HG03442 (cell line): ENCODE measurements at regions not wholly inside any gene's neighbourhood (a gene's known extent, or its start where the extent isn't known, plus 50 kb on each side); places are given as distances from the start of the nearest gene placed in this dataset.
"Not testable (repeated sequence)": the region's sequence is repeated elsewhere in the genome, so short reads cannot be mapped to it uniquely, and the experiment has no call there.

Experiments
- ATAC-seq: cut with Tn5 transposase; IDR thresholded peaks from one replicate; pipeline ENCODE4 v1.9.1; 2021; ENCODE audit warnings: mild to moderate bottlenecking, moderate library complexity; ENCODE audit not compliant: unreplicated experiment

DNA sequence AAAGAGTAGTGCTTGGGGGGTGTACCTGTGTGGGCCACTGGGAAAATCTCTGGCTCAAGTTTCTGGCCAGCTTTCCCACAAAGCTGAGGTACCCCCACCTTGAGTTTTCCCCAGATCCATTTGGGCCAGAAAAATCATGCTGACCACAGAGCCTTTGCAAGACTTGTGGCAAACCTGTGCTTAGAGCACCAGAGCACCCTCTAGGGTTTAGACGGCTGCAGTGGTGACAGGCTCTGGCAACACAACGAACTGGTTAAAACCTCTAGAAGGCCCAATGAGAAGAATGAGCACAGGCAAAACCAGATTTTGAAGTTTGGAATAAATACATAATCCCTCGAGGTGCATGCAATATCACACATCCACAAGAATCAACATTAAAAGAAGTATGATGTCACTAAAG lies 290.7 kb upstream of the FOLH1 start:
- no peak for ATAC-seq

DNA sequence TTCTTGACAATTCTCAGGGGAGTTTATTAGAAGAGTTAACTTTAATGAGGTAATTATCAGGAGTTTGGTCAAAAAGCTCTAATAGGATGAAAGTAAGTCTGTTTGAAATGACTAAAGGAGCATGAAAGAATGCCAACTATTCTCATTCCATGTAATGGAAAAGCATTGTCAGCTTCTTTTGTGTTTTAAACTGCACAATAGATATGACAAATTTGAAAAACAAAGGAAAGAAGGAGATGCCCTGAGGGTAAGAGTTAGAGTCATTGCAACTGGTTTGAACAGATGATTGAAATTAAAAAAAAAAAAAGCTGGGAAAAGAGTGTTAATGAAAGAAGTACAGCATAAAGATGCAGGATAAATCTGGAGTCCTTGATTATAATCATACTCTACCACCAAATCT lies 296.8 kb upstream of the FOLH1 start:
- ATAC-seq, result no peak

- peak; percentile 91 for ATAC-seq
Observed at GRCh38 chr11:49526240-49526829, 317.9 kb upstream of the FOLH1 start.

- ATAC-seq, result no peak
Observed at GRCh38 chr11:49533204-49533603, 324.8 kb upstream of the FOLH1 start.

GRCh38 chr11:49538927-49539326 lies 330.5 kb upstream of the FOLH1 start:
- ATAC-seq, result not testable (repeated sequence)

DNA sequence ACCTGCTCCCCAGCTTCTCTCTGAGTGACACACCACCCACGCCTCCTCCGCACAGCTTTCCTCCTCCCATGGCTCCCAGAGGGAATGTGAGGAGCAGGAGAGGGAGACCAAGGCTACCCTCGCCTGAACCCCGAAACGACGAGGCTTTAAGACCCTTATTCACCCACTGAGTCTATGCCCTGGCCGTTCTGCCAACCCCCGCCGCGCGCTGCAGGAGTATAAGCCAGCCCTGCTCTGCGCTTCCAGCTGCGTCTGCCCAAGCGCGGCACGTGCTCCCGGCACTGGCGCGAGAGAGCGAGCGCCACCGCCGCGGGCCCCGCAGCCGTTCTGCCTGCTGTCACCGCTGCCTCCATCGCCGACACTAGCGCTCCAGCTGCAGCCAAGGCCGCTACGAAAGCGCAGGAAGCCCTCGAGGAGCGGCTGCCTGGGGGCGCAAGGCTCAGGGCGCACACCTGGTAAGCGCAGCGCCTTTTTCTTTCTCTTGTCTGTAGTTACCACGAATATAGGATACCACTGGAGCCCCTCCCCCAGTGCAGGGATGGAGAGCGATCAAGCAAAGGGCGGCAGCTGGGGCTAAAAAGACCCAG lies 350.0 kb upstream of the FOLH1 start:
- ATAC-seq, result not testable (repeated sequence)

DNA sequence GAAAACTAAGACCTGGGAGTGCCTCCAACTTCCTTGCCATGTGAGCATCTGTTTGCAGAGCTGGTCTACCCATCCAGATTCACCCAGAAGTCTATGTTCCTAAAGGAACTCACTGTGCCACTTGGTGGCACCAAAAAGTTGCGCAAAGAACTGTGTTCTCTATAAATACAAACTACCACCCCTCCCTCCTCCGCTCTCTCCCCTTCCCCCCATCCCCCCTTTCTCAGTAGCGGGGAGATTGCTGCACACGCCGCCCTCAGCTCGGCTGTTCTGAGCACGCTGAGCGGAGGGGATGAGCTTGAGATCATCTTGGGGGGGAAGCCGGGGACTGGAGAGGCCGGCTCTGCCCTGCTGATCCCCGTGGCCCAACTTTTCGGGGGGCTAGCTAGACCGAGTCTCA lies 352.2 kb upstream of the FOLH1 start:
- ATAC-seq, result not testable (repeated sequence)

DNA sequence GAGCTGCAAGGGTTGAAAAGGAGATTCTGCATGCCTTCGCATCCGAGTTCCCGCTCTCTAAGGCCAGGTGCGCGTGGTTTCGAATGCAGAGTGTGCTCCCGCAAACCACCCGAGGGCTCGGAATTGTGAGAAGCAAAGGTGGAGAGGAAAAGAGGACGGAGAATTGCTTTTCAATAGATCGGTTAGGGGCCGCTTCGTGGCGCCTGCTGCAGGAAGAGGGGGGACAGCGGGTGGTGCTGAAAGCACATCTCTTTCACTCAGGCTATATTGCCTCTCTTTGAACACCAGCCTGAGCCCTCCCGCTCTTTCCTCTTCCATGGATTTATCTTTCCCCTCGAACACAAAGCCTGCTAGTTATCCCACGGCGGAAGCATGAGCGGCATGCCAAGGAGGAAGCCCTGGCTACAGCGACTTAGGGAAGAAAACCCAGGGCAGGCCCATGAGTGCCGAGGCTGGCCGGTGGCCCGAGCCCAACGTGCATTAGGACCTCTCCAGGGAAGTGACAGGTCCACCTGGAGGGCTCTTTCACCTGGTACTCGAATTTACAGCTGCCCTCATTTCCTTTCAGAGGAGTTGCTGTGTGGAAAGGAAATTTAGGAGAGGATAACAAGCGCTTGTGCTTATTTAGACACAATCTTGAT lies 353.0 kb upstream of the FOLH1 start:
- not testable (repeated sequence) for ATAC-seq

DNA sequence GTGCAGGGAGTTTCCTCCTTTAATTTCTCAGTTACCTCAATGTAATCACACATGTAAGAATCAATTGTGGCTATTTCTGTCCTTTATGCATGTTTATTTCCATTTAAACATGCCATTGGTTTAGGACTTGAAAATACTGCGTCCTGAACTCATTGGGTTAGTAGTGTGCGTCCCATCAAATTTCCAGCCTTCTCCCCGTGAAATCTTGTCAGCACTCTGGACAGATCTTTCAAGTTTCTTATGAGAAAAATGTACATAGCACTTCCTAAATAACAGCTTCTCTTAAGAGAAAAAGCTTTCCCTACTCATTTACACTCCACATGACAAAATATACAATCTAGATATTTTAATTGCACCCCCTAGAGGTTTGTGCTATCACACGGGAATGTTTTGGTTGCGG lies 353.9 kb upstream of the FOLH1 start:
- not testable (repeated sequence) for ATAC-seq

DNA sequence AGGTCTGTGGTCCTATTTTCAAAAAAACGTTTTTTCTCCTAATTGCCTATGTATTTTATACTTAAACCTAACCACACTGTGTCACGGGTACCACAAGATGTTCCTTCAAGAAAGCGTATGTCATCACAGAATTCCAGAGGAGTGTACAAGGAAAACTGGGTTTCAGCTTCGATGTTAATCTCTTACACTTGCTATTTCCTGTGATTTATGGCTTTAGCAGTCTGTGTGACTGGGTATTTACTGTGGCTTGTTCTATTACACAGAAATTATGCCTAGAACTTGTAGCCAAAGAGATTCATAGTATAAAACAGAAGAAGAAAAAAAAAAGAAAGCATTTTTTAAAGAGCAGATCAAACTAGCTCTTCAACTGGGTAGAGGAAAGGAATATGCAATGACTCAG lies 371.1 kb upstream of the FOLH1 start:
- ATAC-seq, result not testable (repeated sequence)

- ATAC-seq, result not testable (repeated sequence)
Observed at GRCh38 chr11:49585495-49585894, 366.7 kb upstream of the OR4C13 start.

DNA sequence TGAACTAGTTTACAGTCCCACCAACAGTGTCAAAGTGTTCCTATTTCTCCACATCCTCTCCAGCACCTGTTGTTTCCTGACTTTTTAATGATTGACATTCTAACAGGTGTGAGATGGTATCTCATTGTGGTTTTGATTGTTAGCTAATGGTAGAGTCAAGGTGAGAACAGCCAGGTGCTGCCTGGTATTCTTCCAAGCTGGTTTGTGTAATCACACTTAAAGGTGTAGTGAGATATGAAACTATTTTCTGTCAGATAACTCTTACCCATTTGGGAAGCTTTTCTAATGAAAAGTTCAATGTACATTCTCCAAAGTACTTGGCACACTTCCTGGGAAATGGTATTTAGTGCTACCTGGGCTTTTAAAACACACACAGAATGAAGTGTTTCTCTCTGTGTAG lies 343.3 kb upstream of the OR4C13 start:
- not testable (repeated sequence) for ATAC-seq

GRCh38 chr11:49623872-49624271 lies 328.3 kb upstream of the OR4C13 start:
- not testable (repeated sequence) for ATAC-seq

DNA sequence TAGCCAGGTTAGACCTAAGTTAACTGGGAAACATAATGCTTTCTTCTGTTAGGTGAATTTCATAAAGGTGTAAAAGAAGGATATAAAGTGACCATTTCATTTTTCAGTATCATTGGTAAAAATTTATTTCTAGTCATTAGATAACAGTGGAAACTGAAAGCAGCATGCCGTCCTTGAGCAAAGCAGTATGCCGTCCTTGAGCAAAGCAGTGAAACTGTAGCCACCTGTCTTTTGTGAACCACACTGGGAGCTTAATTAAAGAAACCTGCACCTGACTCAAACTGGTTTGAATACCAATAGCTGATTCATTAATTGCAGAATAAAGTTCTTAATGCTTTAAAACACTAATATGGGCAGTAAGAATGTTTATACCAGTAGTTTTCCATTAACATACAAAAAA lies 281.5 kb upstream of the OR4C13 start:
- not testable (repeated sequence) for ATAC-seq

DNA sequence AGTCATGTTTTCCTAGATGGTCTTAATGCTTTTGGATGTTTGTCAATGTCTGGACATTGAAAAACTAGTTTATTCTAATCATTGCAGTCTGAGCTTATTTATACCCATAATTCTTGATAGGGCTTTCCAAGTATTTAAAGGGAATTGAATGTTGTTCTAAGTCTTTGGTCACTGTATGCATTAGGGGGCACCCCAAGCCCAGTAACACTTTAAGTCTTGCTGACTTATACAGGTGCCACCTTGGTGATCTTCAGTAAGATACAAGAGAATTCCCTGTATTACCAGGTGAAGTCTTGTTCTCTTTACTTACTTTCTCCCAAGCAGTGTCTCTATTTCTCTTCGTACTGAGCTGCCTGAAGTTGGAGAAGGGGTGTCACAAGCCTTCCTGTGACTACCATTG lies 250.1 kb upstream of the OR4C13 start:
- ATAC-seq, result not testable (repeated sequence)

DNA sequence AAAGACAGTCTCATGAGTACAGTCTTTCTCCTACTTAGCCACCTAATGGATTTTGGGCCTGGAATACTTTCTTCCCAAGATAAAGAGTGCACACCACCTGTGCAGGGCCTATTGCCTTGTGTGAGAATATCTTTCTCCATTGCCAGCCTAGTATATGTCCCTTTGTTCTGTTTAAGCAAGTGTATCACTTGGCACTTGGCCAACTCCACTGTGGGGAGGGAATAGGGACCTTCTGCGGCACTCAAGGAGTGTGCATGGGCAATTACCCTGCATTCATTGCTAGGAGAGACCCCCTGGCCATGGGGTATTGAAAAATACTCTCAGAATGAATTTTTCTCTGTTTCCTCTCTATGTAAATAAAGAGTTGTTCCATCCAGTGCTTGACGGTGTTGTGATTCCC lies 201.7 kb upstream of the OR4C13 start:
- ATAC-seq, result not testable (repeated sequence)

- not testable (repeated sequence) for ATAC-seq
Observed at GRCh38 chr11:49750960-49751359, 201.2 kb upstream of the OR4C13 start.

- not testable (repeated sequence) for ATAC-seq
Observed at GRCh38 chr11:49780791-49781190, 171.4 kb upstream of the OR4C13 start.

DNA sequence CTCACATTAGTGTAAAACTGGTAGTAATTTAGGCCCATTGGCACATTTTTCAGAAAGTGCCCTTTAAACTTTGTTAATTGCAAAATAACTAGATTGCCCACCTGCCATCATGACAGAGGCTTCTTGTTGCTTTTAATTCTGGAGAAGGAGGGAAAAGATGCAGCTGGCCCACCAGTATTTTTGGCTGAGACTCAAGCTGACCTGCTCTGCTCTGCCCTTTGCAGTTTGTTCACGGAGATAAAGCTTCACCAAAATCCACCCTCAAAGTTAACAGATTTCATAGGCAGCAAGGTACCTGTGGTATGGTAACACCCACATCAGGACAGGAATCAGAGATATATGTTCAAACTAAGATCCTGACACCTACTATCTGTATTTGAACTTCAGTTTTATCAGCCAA lies 170.2 kb upstream of the OR4C13 start:
- ATAC-seq, result not testable (repeated sequence)

DNA sequence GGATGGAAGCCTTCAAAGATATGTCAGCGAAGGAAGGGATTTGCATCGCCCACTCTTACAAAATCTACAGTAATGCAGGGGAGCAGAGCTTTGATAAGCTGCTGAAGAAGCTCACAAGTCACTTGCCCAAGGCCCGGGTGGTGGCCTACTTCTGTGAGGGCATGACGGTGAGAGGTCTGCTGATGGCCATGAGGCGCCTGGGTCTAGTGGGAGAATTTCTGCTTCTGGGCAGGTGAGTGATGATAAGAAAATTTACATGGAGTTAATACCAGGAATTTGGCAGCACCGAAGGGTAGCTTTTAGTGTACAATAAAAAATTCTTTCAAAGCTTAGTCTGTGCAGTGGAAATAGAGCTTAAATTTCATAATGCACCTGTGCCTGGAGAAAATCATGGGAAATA lies 168.3 kb upstream of the OR4C13 start:
- not testable (repeated sequence) for ATAC-seq

- not testable (repeated sequence) for ATAC-seq
Observed at GRCh38 chr11:49789787-49790186, 162.4 kb upstream of the OR4C13 start.

- ATAC-seq, result not testable (repeated sequence)
Observed at GRCh38 chr11:49798206-49798837, 153.9 kb upstream of the OR4C13 start.
